HL-60 (cell line): ENCODE measurements at regions not wholly inside any gene's neighbourhood (a gene's known extent, or its start where the extent isn't known, plus 50 kb on each side); places are given as distances from the start of the nearest gene placed in this dataset.

Source experiments
- DNase-seq, 2 experiments: peaks; one replicate each; pipeline ENCODE4 v3.0.0-alpha.2; 2010 to 2020; ENCODE audit warnings: low read depth in 1 of 2, low spot score in 1 of 2
- H3K27ac ChIP-seq: fragments of 250-450 bp; sonication (Bioruptor Pico); replicated peaks from 2 replicates; pipeline ENCODE4 v1.5.1; 2020; ENCODE audit warnings: mild to moderate bottlenecking, moderate library complexity
- H3K27me3 ChIP-seq: fragments of 250-450 bp; sonication (Bioruptor Pico); 2 replicates; pipeline ENCODE4 v1.5.1; 2021; ENCODE audit warnings: mild to moderate bottlenecking, moderate library complexity; ENCODE audit not compliant: insufficient read depth, poor library complexity, severe bottlenecking
- H3K4me3 ChIP-seq: replicated peaks from 2 replicates; pipeline ENCODE4 v1.5.1; 2011; ENCODE audit warnings: mild to moderate bottlenecking, control low read depth, low read length; ENCODE audit not compliant: insufficient read depth
- CTCF ChIP-seq: IDR thresholded peaks from one replicate; pipeline ENCODE4 v1.5.1; 2011; ENCODE audit warnings: low read length, control low read depth, inconsistent platforms; ENCODE audit not compliant: insufficient read depth
- GABPA ChIP-seq: IDR thresholded peaks from 2 replicates; pipeline ENCODE4 v1.6.1; 2012; ENCODE audit warnings: low read depth
- POLR2AphosphoS5 ChIP-seq: IDR thresholded peaks from 2 replicates; pipeline ENCODE4 v1.6.1; 2012; ENCODE audit warnings: low read depth
- REST ChIP-seq: IDR thresholded peaks from 2 replicates; pipeline ENCODE4 v1.6.1; 2012; ENCODE audit warnings: low read depth; ENCODE audit not compliant: insufficient replicate concordance
- SPI1 ChIP-seq: IDR thresholded peaks from 2 replicates; pipeline ENCODE4 v1.6.1; 2012; ENCODE audit warnings: low read depth, mild to moderate bottlenecking, borderline replicate concordance

GRCh38 chr6:71531841-71532240, 243.2 kb downstream of the OGFRL1 start:
- no peak overlapping the region for H3K4me3 ChIP-seq
- TF ChIP-seq CTCF (no peak), GABPA (no peak), REST (no peak), POLR2AphosphoS5 (no peak), SPI1 (no peak)

GRCh38 chr6:71533939-71534379, 245.3 kb downstream of the OGFRL1 start:
- TF ChIP-seq GABPA (no peak), REST (no peak), CTCF (peak; percentile 26)
- no peak for DNase-seq
- Histone ChIP-seq H3K27me3 (no peaks in the 10 kb centered on the region), H3K4me3 (no peak overlapping the region), H3K27ac (no peak overlapping the region)

More at GRCh38 chr6:71531841-71532240, 243.2 kb downstream of the OGFRL1 start:
- no peak for DNase-seq
- Histone ChIP-seq H3K27ac (no peak overlapping the region), H3K27me3 (no peaks in the 10 kb centered on the region)

- H3K4me3 ChIP-seq = no peak overlapping the region
- no peak overlapping the region for H3K27ac ChIP-seq
- no peak for TF ChIP-seq REST
- no peak for TF ChIP-seq POLR2AphosphoS5
- TF ChIP-seq GABPA = no peak
- TF ChIP-seq SPI1 = no peak
- TF ChIP-seq CTCF = no peak
- no peaks in the 10 kb centered on the region for H3K27me3 ChIP-seq
- DNase-seq = no peak
Measured at GRCh38 chr6:71534921-71535320, 246.3 kb downstream of the OGFRL1 start.
